OCI-LY3 (cell line): ENCODE measurements at regions not wholly inside any gene's neighbourhood (a gene's known extent, or its start where the extent isn't known, plus 50 kb on each side); places are given as distances from the start of the nearest gene placed in this dataset.

Source experiments
- EZH2phosphoT487 ChIP-seq: fragments of 200-600 bp; shearing (Covaris generic); IDR thresholded peaks from 2 replicates; pipeline ENCODE4 v1.6.1; 2018; ENCODE audit warnings: antibody characterized with exemption, mixed run types, low read depth
- TF ChIP-seq, protein P1 (sequence below): fragments of 200-600, 300-600 bp; sonication (generic); IDR thresholded peaks from 2 replicates; pipeline ENCODE4 v1.5.1; 2014; ENCODE audit warnings: antibody characterized with exemption, low read length, low read depth

DNA sequence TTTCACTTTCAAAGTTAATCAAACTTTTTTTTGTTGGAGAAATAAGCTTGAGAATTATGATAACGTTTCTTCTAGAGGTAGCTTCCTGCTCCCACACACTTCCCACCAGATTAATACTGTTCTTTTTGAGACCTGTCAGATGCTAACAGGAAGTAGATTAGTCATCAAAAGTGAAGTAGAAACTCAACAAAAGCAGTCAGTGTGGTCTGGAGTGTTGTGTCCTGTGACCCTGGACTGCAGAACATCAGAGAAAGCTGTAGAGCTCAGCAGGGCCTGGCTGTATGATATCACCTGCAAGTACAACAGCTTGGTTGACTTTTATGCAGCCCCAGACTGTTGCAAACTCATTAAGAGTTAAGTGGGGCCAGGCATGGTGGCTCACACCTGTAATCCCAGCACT lies 495.7 kb upstream of the CYLC2 start:
- TF ChIP-seq, protein P1, sequence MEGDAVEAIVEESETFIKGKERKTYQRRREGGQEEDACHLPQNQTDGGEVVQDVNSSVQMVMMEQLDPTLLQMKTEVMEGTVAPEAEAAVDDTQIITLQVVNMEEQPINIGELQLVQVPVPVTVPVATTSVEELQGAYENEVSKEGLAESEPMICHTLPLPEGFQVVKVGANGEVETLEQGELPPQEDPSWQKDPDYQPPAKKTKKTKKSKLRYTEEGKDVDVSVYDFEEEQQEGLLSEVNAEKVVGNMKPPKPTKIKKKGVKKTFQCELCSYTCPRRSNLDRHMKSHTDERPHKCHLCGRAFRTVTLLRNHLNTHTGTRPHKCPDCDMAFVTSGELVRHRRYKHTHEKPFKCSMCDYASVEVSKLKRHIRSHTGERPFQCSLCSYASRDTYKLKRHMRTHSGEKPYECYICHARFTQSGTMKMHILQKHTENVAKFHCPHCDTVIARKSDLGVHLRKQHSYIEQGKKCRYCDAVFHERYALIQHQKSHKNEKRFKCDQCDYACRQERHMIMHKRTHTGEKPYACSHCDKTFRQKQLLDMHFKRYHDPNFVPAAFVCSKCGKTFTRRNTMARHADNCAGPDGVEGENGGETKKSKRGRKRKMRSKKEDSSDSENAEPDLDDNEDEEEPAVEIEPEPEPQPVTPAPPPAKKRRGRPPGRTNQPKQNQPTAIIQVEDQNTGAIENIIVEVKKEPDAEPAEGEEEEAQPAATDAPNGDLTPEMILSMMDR, result no peak
- no peak for TF ChIP-seq EZH2phosphoT487
